ENCODE measurements at regions not wholly inside any gene's neighbourhood (a gene's known extent, or its start where the extent isn't known, plus 50 kb on each side); places are given as distances from the start of the nearest gene placed in this dataset.

- Histone ChIP-seq H3K4me3 (no peak overlapping the region), H3K27me3 (no peaks in the 10 kb centered on the region), H3K4me1 (ENCODE audit: low read depth) (peaks cover 21% of the 10 kb centered on the region), H3K9me3 (ENCODE audit: low read depth) (no peaks in the 10 kb centered on the region), H3K36me3 (no peaks in the 10 kb centered on the region), H3K27ac (no peak overlapping the region)
- no peak for DNase-seq (ENCODE audit: low read depth in 1 of 2, low spot score in 1 of 2)
- no peak for TF ChIP-seq CTCF (IDR thresholded peaks at IDR 0.05; ENCODE audit: low read depth, low read length)
Measured at GRCh38 chr10:36671607-36672006, 453.8 kb upstream of the ANKRD30A start.

DNA sequence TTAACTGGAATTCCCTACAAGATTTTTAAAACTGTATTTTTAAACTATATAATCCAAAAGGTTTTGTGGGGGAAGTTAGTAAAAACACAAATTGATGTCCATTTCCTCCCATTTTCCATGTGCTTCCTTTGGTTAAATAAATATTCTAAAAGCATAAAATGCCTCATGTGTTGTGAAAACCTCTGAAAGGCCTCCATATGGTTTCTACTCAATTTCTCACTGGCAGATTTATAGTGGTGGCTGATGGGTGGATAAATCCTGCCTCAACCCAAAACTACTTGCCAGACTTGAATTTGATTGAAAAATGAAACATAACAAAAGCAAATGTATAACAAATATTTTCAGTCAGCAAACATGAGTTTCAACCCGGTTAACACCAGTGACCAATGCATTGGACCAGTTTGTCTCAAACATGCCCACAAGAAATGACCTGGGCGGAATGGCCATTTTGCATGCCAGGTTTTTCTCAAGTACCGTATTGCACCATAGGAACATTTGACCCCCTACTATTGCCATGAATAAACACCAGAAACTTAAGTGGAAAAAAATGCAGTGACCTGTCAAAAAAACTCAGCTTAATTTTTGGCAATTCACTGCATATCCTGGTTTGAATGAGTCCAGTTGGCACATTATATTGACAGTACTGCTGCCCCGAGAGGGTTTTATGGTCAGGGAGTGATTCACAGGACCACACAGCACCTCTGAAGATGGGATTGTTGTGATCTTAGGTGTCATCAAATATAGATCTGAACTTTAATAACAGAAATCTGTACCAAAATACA lies 454.6 kb upstream of the ANKRD30A start:
- TF ChIP-seq CTCF (IDR thresholded peaks at IDR 0.05; ENCODE audit: low read depth, low read length) = no peak
- no peak for DNase-seq (ENCODE audit: low read depth in 1 of 2, low spot score in 1 of 2)
- Histone ChIP-seq H3K27ac (peak overlapping the region; percentile 45), H3K9me3 (ENCODE audit: low read depth) (no peaks in the 10 kb centered on the region), H3K27me3 (no peaks in the 10 kb centered on the region), H3K36me3 (no peaks in the 10 kb centered on the region), H3K4me1 (ENCODE audit: low read depth) (peaks cover 17% of the 10 kb centered on the region), H3K4me3 (no peak overlapping the region)

DNA sequence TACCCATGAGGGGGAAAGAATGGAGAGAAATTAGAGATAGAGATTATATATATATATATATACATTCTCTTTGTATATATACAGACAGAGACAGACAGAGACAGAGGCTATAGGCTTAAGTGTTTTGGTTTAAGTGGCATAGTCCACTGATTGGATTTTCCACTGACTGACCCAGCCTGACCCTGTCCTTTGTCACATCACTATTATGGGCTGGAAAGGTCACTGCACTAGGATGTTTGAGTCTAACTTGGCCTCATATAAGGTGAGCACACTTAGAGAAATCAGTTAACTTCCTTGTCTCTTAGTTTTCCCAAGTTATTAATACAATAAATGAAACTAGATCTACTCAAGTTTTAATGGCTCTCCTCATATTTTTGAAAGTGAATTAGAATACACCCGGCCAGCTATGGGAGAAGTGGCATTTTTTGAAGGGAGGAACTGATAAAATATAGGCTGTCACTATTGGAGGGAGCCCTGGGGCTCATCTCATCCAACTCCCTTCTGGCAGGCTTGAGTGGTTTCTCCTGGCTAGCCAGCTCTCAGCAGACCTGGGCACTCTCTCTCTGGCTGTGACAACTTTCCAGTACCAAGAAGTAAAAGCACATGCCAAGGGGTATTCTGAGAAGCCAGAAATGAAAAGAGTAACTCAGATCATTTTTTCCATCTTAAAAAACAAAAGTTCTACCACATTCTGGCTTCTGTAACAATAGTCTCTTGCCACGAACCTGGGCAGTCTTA lies 455.6 kb upstream of the ANKRD30A start:
- DNase-seq (ENCODE audit: low read depth in 1 of 2, low spot score in 1 of 2) = peak in 1 of 2 donors; percentile 59

DNA sequence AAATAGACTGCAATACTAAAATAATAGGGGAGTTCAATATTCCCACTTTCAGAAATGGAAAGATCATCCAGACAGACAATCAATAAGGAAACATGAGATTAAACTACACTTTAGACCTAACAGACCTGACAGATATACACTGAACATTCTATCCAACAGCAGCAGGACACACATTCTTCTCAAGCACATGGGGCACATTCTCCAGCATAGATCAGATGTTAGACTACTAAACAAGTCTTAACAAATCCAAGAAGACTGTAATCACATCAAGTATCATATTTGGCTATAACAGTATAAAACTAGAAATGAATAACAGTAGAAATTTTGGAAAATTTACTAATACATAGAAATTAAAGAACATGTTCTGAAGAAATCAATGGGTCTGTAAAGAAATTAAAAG lies 458.9 kb upstream of the ANKRD30A start:
- no peak for DNase-seq (ENCODE audit: low read depth in 1 of 2, low spot score in 1 of 2)
- Histone ChIP-seq H3K4me1 (ENCODE audit: low read depth) (peaks cover 17% of the 10 kb centered on the region), H3K27ac (no peak overlapping the region), H3K27me3 (no peaks in the 10 kb centered on the region), H3K36me3 (no peaks in the 10 kb centered on the region), H3K4me3 (no peak overlapping the region), H3K9me3 (ENCODE audit: low read depth) (no peaks in the 10 kb centered on the region)
- TF ChIP-seq CTCF (IDR thresholded peaks at IDR 0.05; ENCODE audit: low read depth, low read length) = no peak

More for the DNA sequence above, 455.6 kb upstream of the ANKRD30A start:
- Histone ChIP-seq H3K4me1 (ENCODE audit: low read depth) (peaks cover 17% of the 10 kb centered on the region), H3K9me3 (ENCODE audit: low read depth) (no peaks in the 10 kb centered on the region), H3K27me3 (no peaks in the 10 kb centered on the region), H3K4me3 (no peak overlapping the region), H3K27ac (peak overlapping the region; percentile 45), H3K36me3 (no peaks in the 10 kb centered on the region)
- no peak for TF ChIP-seq CTCF (IDR thresholded peaks at IDR 0.05; ENCODE audit: low read depth, low read length)

DNA sequence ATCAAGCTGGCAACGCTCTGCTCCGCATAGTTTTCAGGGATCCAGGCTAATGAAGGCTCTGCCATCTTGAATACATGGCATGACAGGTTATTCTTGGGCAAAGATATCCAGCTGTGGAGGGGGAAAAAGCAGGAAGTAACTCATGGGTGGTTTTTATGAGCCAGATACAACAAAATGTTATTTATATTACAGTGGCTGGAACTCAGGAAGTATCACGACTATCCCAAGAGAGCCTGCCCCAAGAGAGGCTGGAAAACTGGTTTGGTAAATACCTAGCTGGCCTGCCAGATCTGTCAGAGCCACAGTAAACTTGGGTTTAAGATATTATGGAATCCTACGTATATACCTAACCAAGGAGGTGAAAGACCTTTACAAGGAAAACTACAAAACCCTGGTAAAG lies 462.8 kb upstream of the ANKRD30A start:
- no peak for DNase-seq (ENCODE audit: low read depth in 1 of 2, low spot score in 1 of 2)
- TF ChIP-seq CTCF (IDR thresholded peaks at IDR 0.05; ENCODE audit: low read depth, low read length) = no peak
- Histone ChIP-seq H3K4me1 (ENCODE audit: low read depth) (peaks cover 5% of the 10 kb centered on the region), H3K27ac (no peak overlapping the region), H3K27me3 (no peaks in the 10 kb centered on the region), H3K36me3 (no peaks in the 10 kb centered on the region), H3K4me3 (no peak overlapping the region), H3K9me3 (ENCODE audit: low read depth) (no peaks in the 10 kb centered on the region)
